Stimulated activated naive CD4-positive, alpha-beta T cell (primary cell): ENCODE measurements at regions not wholly inside any gene's neighbourhood (a gene's known extent, or its start where the extent isn't known, plus 50 kb on each side); places are given as distances from the start of the nearest gene placed in this dataset.
"Not testable (repeated sequence)": the region's sequence is repeated elsewhere in the genome, so short reads cannot be mapped to it uniquely, and the experiment has no call there.

Experiments used
- DNase-seq, 6 experiments: peaks; one replicate each; lab custom pipeline; 2025; lab: John Stamatoyannopoulos, UW

GRCh38 chr3:82618594-82618993 is 857.1 kb upstream of the GBE1 start:
- no peak for DNase-seq

- no peak for DNase-seq
These were observed 848.8 kb upstream of the GBE1 start for GRCh38 chr3:82610236-82610635.

- no peak for DNase-seq
These were observed 845.9 kb upstream of the GBE1 start for GRCh38 chr3:82607391-82607790.

GRCh38 chr3:82596805-82597204 is 835.4 kb upstream of the GBE1 start:
- no peak for DNase-seq

- no peak for DNase-seq
These were observed 834.1 kb upstream of the GBE1 start for GRCh38 chr3:82595530-82595929.

GRCh38 chr3:82587174-82587573 is 825.7 kb upstream of the GBE1 start:
- DNase-seq = no peak

GRCh38 chr3:82586414-82586813 is 825.0 kb upstream of the GBE1 start:
- DNase-seq = no peak

- not testable (repeated sequence) for DNase-seq
These were observed 824.6 kb upstream of the GBE1 start for GRCh38 chr3:82586002-82586401.

GRCh38 chr3:82585591-82585990 is 824.1 kb upstream of the GBE1 start:
- not testable (repeated sequence) for DNase-seq

- not testable (repeated sequence) for DNase-seq
These were observed 823.4 kb upstream of the GBE1 start for GRCh38 chr3:82584861-82585260.

- not testable (repeated sequence) for DNase-seq
These were observed 823.0 kb upstream of the GBE1 start for GRCh38 chr3:82584415-82584814.

- no peak for DNase-seq
These were observed 819.9 kb upstream of the GBE1 start for GRCh38 chr3:82581350-82581749.

GRCh38 chr3:82572721-82573120 is 811.3 kb upstream of the GBE1 start:
- DNase-seq = no peak

GRCh38 chr3:82568776-82569338 is 807.4 kb upstream of the GBE1 start:
- no peak for DNase-seq

- DNase-seq = no peak
These were observed 805.7 kb upstream of the GBE1 start for GRCh38 chr3:82567029-82567600.

GRCh38 chr3:82562896-82563295 is 801.5 kb upstream of the GBE1 start:
- no peak for DNase-seq

GRCh38 chr3:82561784-82562183 is 800.3 kb upstream of the GBE1 start:
- DNase-seq = no peak

GRCh38 chr3:82558081-82558480 is 796.6 kb upstream of the GBE1 start:
- DNase-seq = no peak

- no peak for DNase-seq
These were observed 794.7 kb upstream of the GBE1 start for GRCh38 chr3:82556113-82556512.

- not testable (repeated sequence) for DNase-seq
These were observed 781.1 kb upstream of the GBE1 start for GRCh38 chr3:82542556-82542955.

GRCh38 chr3:82521657-82522056 is 760.2 kb upstream of the GBE1 start:
- no peak for DNase-seq

GRCh38 chr3:82520846-82521245 is 759.4 kb upstream of the GBE1 start:
- DNase-seq = no peak

GRCh38 chr3:82509951-82510603 is 748.6 kb upstream of the GBE1 start:
- no peak for DNase-seq
